PC-9 (cell line): ENCODE measurements at regions not wholly inside any gene's neighbourhood (a gene's known extent, or its start where the extent isn't known, plus 50 kb on each side); places are given as distances from the start of the nearest gene placed in this dataset.

Source experiments
- BruUV-seq: library from RNA; stranded (reverse); fragments of 400-500 nt; replicated peaks from 2 replicates; lab custom pipeline; 2021; lab: Mats Ljungman, UMichigan
- CTCF ChIA-PET: fragments of 300-600 bp; sonication (Branson Sonifier 250); formaldehyde crosslinking; loops from one replicate; lab custom pipeline; 2022; ENCODE audit warnings: antibody characterized with exemption; lab: Charles Lee
- POLR2A ChIA-PET: fragments of 300-600 bp; sonication (Branson Sonifier 250); formaldehyde crosslinking; loops from one replicate; lab custom pipeline; 2022; ENCODE audit warnings: antibody characterized with exemption; ENCODE audit not compliant: unreplicated experiment; lab: Charles Lee
- DNase-seq, 2 experiments: peaks; one replicate each; pipeline versions ENCODE4 v3.0.0 to v3.0.0-alpha.2; 2015 to 2022; ENCODE audit warnings: mixed read lengths in 1 of 2
- H2AFZ ChIP-seq: fragments of 200-600 bp; sonication (generic); 2 replicates; pipeline ENCODE4 v1.8.1; 2017; ENCODE audit warnings: antibody characterized with exemption
- H3F3A ChIP-seq: fragments of 200-600 bp; sonication (generic); 2 replicates; pipeline ENCODE4 v1.8.1; 2017; ENCODE audit warnings: antibody characterized with exemption, mild to moderate bottlenecking, low read depth; ENCODE audit not compliant: insufficient read depth
- H3K27ac ChIP-seq: fragments of 200-600 bp; sonication (generic); 2 replicates; pipeline ENCODE4 v1.6.1; 2016; ENCODE audit warnings: mixed run types
- H3K27me3 ChIP-seq: fragments of 200-600 bp; sonication (generic); 2 replicates; pipeline ENCODE4 v1.6.1; 2016; ENCODE audit warnings: low read depth, mixed run types; ENCODE audit not compliant: insufficient read depth
- H3K36me3 ChIP-seq: fragments of 200-600 bp; sonication (generic); 2 replicates; pipeline ENCODE4 v1.6.1; 2016; ENCODE audit warnings: low read depth, mixed run types
- H3K4me1 ChIP-seq: fragments of 200-600 bp; sonication (generic); replicated peaks from 2 replicates; pipeline ENCODE4 v1.6.1; 2016; ENCODE audit warnings: mixed run types; ENCODE audit not compliant: insufficient read depth
- H3K4me2 ChIP-seq: fragments of 200-600 bp; sonication (generic); 2 replicates; pipeline ENCODE4 v1.6.1; 2017; ENCODE audit warnings: mixed run types
- H3K4me3 ChIP-seq: fragments of 200-600 bp; sonication (generic); 2 replicates; pipeline ENCODE4 v1.6.1; 2016; ENCODE audit warnings: mixed run types
- H3K79me2 ChIP-seq: fragments of 200-600 bp; sonication (generic); 2 replicates; pipeline ENCODE4 v1.6.1; 2017; ENCODE audit warnings: low read depth, mixed run types
- H3K9me2 ChIP-seq: fragments of 200-600 bp; sonication (generic); 2 replicates; pipeline ENCODE4 v1.8.1; 2017; ENCODE audit warnings: mild to moderate bottlenecking; ENCODE audit not compliant: insufficient read depth
- H3K9me3 ChIP-seq: fragments of 200-600 bp; sonication (generic); 2 replicates; pipeline ENCODE4 v1.8.1; 2016; ENCODE audit warnings: low read depth; ENCODE audit not compliant: insufficient read depth
- H4K20me1 ChIP-seq: fragments of 200-600 bp; sonication (generic); 2 replicates; pipeline ENCODE4 v1.8.1; 2017; ENCODE audit not compliant: insufficient read depth
- EZH2 ChIP-seq: fragments of 200-600 bp; sonication (generic); IDR thresholded peaks from 2 replicates; pipeline ENCODE4 v1.8.0; 2017; ENCODE audit warnings: antibody characterized with exemption, low read depth
- intact Hi-C: fragments of 100-400 bp; cut with micrococcal nuclease; formaldehyde crosslinking; loops from one replicate; pipeline ENCODE4 v1.10.0; 2022; ENCODE audit not compliant: unreplicated experiment
- TF ChIP-seq, protein P1 (sequence below): fragments of 200-600 bp; sonication (generic); conservative IDR thresholded peaks from 2 replicates; pipeline ENCODE4 v1.6.1; 2017; ENCODE audit warnings: mixed run types, antibody characterized with exemption, mild to moderate bottlenecking, moderate library complexity

DNA sequence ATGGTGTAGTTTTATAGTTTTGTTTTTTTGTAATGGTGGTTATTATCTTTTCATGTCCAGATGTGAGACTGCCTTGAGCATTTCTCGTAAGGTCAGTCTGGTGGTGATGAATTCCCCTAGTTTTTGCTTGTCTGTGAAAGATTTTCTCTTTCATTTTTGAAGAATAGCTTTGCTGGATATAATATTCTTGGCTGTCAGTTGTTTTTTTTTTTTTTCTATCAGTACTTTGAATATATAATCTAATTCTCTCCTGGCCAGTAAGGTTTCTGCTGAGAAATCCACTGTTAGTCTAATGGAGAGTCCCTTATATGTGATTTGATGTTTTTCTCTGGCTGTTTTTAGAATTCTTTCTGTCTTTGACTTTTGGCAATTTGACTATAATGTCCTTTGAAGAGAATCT lies 106.9 kb downstream of the CARTPT start:
- BruUV-seq: no TSS peak
- no peak for DNase-seq
- no peaks in the 10 kb centered on the region for H3K4me1 ChIP-seq
- ChIA-PET POLR2A (no interaction called here), CTCF (interaction anchor here (0.6 kb wide), 1 partner anchor 11 kb away, joined by 3 read pairs; no protein-coding TSS in a partner anchor)
- H3F3A ChIP-seq: no peaks in the 10 kb centered on the region
- H4K20me1 ChIP-seq: no peaks in the 10 kb centered on the region
- no peaks in the 10 kb centered on the region for H3K79me2 ChIP-seq
- no peak overlapping the region for H3K4me3 ChIP-seq
- intact Hi-C loops: no loop called here
- peaks cover 8% of the 10 kb centered on the region; the same call in 1 of the 2 replicates for H3K9me3 ChIP-seq
- no peak overlapping the region for H3K4me2 ChIP-seq
- no peaks in the 10 kb centered on the region for H3K36me3 ChIP-seq
- H3K27ac ChIP-seq: no peak overlapping the region
- TF ChIP-seq, protein P1, sequence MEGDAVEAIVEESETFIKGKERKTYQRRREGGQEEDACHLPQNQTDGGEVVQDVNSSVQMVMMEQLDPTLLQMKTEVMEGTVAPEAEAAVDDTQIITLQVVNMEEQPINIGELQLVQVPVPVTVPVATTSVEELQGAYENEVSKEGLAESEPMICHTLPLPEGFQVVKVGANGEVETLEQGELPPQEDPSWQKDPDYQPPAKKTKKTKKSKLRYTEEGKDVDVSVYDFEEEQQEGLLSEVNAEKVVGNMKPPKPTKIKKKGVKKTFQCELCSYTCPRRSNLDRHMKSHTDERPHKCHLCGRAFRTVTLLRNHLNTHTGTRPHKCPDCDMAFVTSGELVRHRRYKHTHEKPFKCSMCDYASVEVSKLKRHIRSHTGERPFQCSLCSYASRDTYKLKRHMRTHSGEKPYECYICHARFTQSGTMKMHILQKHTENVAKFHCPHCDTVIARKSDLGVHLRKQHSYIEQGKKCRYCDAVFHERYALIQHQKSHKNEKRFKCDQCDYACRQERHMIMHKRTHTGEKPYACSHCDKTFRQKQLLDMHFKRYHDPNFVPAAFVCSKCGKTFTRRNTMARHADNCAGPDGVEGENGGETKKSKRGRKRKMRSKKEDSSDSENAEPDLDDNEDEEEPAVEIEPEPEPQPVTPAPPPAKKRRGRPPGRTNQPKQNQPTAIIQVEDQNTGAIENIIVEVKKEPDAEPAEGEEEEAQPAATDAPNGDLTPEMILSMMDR: no peak
- no peak for TF ChIP-seq EZH2
- H3K9me2 ChIP-seq: no peaks in the 10 kb centered on the region
- no peak overlapping the region for H2AFZ ChIP-seq
- H3K27me3 ChIP-seq: no peaks in the 10 kb centered on the region

DNA sequence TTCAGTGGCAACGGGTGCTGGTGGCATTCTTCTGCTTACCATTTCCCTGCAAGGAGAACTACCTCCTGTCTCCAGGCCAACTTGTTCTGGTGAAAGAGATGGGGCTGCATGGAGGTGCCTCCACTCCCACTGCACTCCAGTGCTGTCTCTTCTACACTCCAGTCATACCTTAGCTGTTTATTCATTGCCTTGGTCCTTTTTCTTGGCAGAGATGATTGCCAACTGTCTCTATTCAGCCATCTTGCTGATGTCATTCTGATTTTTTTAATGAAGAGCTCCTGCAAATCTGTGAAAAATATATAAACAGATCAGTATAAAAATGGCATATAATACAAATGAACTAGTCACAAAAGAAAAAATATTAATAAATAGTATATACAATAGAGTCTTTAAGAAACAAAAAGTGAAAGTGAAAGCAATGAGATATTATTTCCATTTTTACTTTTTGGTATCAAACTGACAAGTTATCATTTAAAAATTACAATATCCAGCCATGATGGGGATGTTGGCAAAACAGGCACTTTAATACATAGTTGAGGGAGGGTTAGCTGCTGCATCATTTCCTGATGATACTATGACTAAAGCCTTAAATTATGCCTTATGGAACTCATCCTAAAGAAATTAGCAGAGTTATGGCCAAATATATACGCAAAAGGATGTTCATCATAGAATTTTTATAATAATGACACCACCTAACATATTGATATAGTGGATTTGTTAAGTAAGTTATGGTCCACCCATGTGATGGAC lies 109.4 kb downstream of the CARTPT start:
- no peaks in the 10 kb centered on the region for H4K20me1 ChIP-seq
- no peaks in the 10 kb centered on the region for H3K9me2 ChIP-seq
- no peaks in the 10 kb centered on the region for H3K79me2 ChIP-seq
- no peaks in the 10 kb centered on the region for H3K27me3 ChIP-seq
- no peak overlapping the region for H3K4me3 ChIP-seq
- H3K36me3 ChIP-seq: no peaks in the 10 kb centered on the region
- H3K9me3 ChIP-seq: peaks cover 3% of the 10 kb centered on the region; the same call in 1 of the 2 replicates
- no TSS peak for BruUV-seq
- no peaks in the 10 kb centered on the region for H3K4me1 ChIP-seq
- no peak overlapping the region for H2AFZ ChIP-seq
- H3F3A ChIP-seq: no peaks in the 10 kb centered on the region
- intact Hi-C loops: no loop called here
- ChIA-PET CTCF (no interaction called here), POLR2A (no interaction called here)
- no peak for TF ChIP-seq EZH2
- TF ChIP-seq, protein P1: no peak
- H3K27ac ChIP-seq: no peak overlapping the region
- DNase-seq: no peak
- H3K4me2 ChIP-seq: no peak overlapping the region

DNA sequence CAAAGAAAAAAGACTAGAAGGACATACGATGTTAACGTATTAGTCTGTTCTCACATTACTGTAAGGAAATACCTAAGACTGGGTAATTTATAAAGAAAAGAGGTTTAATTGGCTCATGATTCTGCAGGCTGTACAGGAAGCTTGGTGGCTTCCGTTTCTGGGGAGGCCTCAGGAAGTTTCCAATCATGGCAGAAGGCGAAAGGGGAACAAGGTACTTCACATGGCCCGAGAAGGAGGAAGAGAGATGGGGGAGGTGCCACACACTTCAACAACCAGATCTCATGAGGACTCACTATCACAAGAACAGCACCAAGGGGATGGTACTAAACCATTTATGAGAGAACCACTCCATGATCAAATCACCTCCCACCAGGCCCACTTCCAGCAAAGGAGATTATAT lies 110.1 kb downstream of the CARTPT start:
- ChIA-PET CTCF (no interaction called here), POLR2A (no interaction called here)
- no peaks in the 10 kb centered on the region for H3K27me3 ChIP-seq
- DNase-seq: no peak
- BruUV-seq: no TSS peak
- H2AFZ ChIP-seq: no peak overlapping the region
- no peaks in the 10 kb centered on the region for H3K79me2 ChIP-seq
- H3K4me2 ChIP-seq: no peak overlapping the region
- peaks cover 3% of the 10 kb centered on the region; the same call in 1 of the 2 replicates for H3K9me3 ChIP-seq
- no peaks in the 10 kb centered on the region for H4K20me1 ChIP-seq
- no peak overlapping the region for H3K4me3 ChIP-seq
- no peaks in the 10 kb centered on the region for H3K9me2 ChIP-seq
- intact Hi-C loops: no loop called here
- no peaks in the 10 kb centered on the region for H3K36me3 ChIP-seq
- no peaks in the 10 kb centered on the region for H3K4me1 ChIP-seq
- TF ChIP-seq, protein P1: no peak
- TF ChIP-seq EZH2: no peak
- H3F3A ChIP-seq: no peaks in the 10 kb centered on the region
- no peak overlapping the region for H3K27ac ChIP-seq
